RPMI7951 (cell line): ENCODE measurements at regions not wholly inside any gene's neighbourhood (a gene's known extent, or its start where the extent isn't known, plus 50 kb on each side); places are given as distances from the start of the nearest gene placed in this dataset.
A peak's percentile ranks its signal among the peaks of the same experiment; 100 is the strongest.

ENCODE experiments used
- DNase-seq: peaks from one replicate; pipeline ENCODE4 v3.0.0-alpha.2; 2012; ENCODE audit warnings: low read depth

GRCh38 chr7:98040626-98041360 is 50.8 kb upstream of the OCM2 start:
- DNase-seq, result no peak

- DNase-seq, result no peak
These were observed 56.8 kb upstream of the OCM2 start for GRCh38 chr7:98046816-98047215.

DNA sequence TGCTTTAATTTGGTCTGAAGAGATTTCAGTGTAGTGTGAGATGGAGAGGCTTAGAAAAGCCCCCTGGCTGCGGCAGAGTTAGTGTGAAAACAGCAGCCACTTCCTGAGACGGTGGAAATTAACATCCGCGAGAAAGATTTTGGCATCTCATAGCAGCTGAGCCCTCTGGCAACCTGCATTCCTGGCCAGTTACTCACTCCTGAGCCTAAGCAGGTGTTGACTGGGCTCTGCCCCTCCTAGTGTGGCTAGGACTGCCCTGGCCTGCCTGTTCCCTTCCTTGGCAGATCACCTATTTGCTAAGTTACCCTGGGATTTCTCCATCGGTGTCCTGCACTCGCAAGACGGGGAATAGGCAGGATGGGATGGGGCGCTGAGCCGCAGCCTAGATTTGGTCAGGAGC is 57.6 kb upstream of the LMTK2 start:
- peak; percentile 34 for DNase-seq

- DNase-seq, result no peak
These were observed 55.4 kb upstream of the LMTK2 start for GRCh38 chr7:98051118-98051744.

DNA sequence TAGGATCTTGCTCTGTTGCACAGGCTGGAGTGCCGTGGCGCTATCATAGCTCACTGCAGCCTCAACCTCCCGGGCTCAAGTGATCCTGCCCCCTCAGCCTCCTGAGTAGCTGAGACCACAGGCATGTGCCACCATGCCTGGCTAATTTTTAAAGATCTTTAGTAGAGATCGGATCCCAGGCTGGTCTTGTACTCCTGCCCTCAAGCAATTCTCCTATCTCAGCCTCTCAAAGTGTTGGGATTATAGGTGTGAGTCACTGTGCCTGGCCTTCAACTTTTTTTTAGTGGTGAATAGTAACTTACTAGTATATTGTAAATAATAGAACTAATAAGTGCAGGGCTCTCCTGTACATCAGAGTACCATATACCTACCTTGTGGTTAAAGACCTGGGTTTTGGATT is 52.1 kb upstream of the LMTK2 start:
- DNase-seq, result peak; percentile 59

- DNase-seq, result no peak
These were observed 50.1 kb upstream of the LMTK2 start for GRCh38 chr7:98056580-98056979.
